KOPT-K1 (cell line): ENCODE measurements at regions not wholly inside any gene's neighbourhood (a gene's known extent, or its start where the extent isn't known, plus 50 kb on each side); places are given as distances from the start of the nearest gene placed in this dataset.
"Not testable (repeated sequence)": the region's sequence is repeated elsewhere in the genome, so short reads cannot be mapped to it uniquely, and the experiment has no call there.

Source experiments
- H3K27ac ChIP-seq: fragments of 200-600 bp; sonication (generic); 2 replicates; pipeline ENCODE4 v1.5.1; 2016; ENCODE audit warnings: antibody characterized with exemption, mild to moderate bottlenecking, low read depth, low read length; ENCODE audit not compliant: poor library complexity, severe bottlenecking
- H3K36me3 ChIP-seq: fragments of 200-600 bp; sonication (generic); 2 replicates; pipeline ENCODE4 v1.5.1; 2017; ENCODE audit warnings: antibody characterized with exemption, mild to moderate bottlenecking, low read length, moderate library complexity; ENCODE audit not compliant: insufficient read depth
- H3K9me3 ChIP-seq: fragments of 200-600 bp; sonication (generic); 2 replicates; pipeline ENCODE4 v1.5.1; 2017; ENCODE audit warnings: antibody characterized with exemption, low read length, mild to moderate bottlenecking; ENCODE audit not compliant: insufficient read depth, poor library complexity, severe bottlenecking

DNA sequence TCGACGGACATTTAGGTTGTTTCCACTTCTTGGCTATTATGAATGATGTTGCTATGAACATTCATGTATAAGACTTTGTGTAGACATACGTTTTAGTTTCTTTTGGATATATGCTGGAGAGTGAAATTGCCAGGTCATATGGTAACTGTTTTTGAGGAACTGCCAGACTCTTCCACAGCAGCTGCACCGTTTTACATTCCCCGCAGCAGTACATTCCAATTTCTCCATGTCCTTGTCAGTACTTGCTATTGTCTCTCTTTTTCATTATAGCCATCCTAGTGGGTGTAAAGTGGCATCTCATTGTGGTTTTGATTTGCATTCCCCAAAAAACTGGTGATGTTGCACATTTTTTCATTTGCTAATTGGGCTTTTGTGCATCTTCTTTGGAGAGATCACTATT is 73.1 kb upstream of the GARIN1A start:
- not testable (repeated sequence) for H3K9me3 ChIP-seq, H3K27ac ChIP-seq
- H3K36me3 ChIP-seq = peaks cover 69% of the 10 kb centered on the region

DNA sequence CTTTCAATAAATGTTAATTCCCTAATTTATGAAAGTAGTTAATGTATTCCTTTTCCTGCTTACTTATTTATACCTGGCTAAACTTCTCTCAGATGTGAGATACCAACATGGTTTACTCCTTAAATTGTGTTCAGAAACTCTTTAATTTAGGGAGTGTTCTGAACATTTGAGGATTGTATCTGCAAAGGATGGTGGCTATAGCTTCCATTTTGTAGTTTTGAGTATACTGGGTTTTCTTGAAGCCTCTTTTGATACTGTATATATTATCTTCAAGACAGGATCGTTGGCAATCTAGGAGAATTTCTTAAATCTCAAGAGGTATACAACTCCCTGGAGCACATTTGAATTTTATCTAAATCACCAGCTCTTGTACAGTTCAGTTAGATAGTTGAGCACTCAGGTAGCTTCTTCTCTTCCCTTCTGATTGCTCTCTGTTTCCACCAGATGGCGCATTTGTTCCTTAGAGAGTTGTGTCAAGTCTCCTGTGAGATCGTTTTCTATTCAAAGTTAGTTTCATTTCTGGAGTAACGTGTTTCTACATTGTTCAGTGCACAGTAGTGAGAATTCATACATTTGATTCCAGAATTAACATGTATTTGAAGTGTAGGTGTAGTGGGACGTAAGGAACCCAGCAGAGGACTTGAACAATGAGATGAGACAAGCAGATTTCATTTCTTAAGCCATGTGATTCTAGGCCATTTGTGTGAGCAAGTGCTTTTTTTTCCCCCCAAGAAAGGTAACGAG is 63.2 kb upstream of the GARIN1A start:
- Histone ChIP-seq H3K27ac (peak overlapping the region; percentile 68), H3K36me3 (peaks cover 37% of the 10 kb centered on the region)
- not testable (repeated sequence) for H3K9me3 ChIP-seq

DNA sequence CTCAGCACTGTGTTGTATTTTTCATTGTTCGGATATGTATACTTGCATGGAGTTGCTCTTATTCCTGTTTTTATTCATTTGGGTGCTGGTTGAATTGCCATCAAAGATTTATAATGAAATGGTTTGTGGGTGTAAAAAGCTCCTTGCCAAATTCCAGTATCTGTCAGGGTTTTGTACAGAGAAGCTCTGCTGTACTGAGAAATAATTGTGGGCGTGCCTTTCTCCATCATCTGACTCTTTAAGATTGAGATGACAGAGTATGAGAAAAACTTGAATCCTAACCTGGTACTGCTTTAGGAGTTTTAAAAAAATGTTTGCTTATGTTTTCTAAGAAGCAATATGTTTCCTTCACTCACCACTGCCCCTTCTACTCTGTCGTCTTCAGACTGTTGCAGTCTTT is 58.7 kb upstream of the GARIN1A start:
- H3K27ac ChIP-seq, H3K9me3 ChIP-seq: not testable (repeated sequence)
- H3K36me3 ChIP-seq = peaks cover 61% of the 10 kb centered on the region

DNA sequence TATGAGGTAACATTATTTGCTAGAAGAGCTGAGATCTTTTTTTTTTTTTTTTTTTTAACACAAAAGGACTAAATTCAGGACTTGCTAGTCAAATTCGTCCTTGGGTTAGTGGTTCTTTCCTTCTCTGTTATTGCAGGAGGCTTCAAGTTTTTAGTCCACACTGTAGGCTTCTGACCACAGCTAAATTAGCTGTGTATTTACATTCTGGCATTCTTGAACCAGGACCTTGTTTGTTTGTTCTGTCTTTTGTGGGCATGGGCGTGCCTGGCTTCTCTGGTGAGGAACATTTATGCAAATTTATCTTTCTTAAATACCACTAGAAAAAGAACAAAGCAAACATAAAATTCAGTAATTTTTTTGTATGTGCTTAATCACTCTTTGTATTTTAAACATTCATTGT is 57.3 kb upstream of the GARIN1A start:
- H3K27ac ChIP-seq, H3K9me3 ChIP-seq: not testable (repeated sequence)
- H3K36me3 ChIP-seq = peaks cover 73% of the 10 kb centered on the region

DNA sequence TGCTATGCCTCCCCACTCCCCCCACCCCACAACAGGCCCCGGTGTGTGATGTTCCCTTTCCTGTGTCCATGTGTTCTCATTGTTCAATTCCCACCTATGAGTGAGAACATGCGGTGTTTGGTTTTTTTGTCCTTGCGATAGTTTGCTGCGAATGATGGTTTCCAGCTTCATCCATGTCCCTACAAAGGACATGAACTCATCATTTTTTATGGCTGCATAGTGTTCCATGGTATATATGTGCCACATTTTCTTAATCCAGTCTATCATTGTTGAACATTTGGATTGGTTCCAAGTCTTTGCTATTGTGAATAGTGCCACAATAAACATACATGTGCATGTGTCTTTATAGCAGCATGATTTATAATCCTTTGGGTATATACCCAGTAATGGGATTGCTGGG is 55.3 kb upstream of the GARIN1A start:
- H3K9me3 ChIP-seq, H3K27ac ChIP-seq: not testable (repeated sequence)
- H3K36me3 ChIP-seq = peaks cover 74% of the 10 kb centered on the region
